H7 (cell line): ENCODE measurements at regions not wholly inside any gene's neighbourhood (a gene's known extent, or its start where the extent isn't known, plus 50 kb on each side); places are given as distances from the start of the nearest gene placed in this dataset.

ENCODE experiments used
- DNase-seq: peaks from one replicate; pipeline ENCODE4 v3.0.0; 2012
- H3K27me3 ChIP-seq: 2 replicates; pipeline ENCODE4 v1.6.0; 2011; ENCODE audit warnings: mild to moderate bottlenecking, low read length; ENCODE audit not compliant: control insufficient read depth, insufficient read depth
- H3K36me3 ChIP-seq: replicated peaks from 2 replicates; pipeline ENCODE4 v1.5.1; 2011; ENCODE audit warnings: low read length; ENCODE audit not compliant: control insufficient read depth, insufficient read depth
- H3K4me3 ChIP-seq: 2 replicates; pipeline ENCODE4 v1.5.1; 2011; ENCODE audit warnings: low read depth, mild to moderate bottlenecking, control low read depth, low read length, moderate library complexity; ENCODE audit not compliant: insufficient read depth

DNA sequence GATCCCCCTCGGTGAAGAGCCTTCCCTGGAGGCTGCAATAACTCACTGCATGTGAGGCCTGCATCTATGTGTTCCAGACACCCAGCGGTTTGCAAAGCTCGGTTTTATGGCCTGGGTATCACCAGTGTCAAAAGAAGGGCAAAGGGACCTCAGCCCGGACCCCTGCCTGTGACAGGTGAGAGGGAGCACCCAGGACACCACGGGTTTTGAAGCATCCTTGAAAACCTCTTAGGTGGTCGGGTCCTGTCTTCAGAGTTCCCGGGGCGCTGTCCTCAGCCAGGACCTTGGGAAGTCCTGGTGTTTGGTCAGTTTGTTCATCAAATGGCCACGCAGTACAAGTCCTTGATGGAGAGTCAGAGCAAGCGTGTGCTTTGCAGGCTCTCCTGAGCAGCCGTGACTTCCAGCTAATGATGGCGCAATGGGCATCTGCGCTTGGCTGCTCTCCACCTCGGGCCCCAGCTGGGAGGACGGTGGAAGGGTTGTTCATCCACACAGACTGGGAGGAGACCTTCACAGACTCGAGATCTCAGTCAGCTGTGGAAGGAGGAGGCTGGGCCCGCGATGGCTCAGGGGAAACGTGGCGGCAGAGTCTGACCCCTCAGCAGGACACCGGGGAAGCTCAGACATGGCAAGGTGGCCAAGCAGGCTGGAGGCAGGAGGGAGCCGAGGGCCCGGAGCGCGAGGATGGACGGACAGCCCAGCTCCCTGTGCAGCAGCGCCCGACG is 113.1 kb upstream of the GPC1 start:
- DNase-seq: peak; percentile 35
- H3K27me3 ChIP-seq: no peaks in the 10 kb centered on the region
- H3K36me3 ChIP-seq: no peaks in the 10 kb centered on the region
- H3K4me3 ChIP-seq: no peak overlapping the region

DNA sequence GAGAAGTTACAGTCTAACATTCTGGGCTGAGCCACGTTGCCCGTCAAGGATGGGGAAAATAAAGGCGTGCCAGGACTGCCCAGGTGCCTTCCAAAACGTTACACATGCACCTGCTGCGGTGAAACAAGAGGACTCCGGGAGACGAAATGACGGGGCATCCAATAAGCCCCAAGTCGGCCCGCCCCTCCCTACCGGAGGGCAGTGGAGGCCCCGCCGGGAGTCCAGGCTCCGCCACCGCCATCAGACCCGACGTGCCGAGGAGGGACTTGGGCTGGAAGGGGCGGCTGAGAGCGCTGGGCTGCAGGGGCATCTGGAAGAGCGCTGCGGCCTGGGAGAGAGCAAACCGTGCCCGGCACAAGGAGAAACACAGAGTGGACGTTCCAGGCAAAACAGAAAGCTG is 112.5 kb upstream of the GPC1 start:
- Histone ChIP-seq H3K36me3 (no peaks in the 10 kb centered on the region), H3K27me3 (no peaks in the 10 kb centered on the region), H3K4me3 (no peak overlapping the region)
- peak; percentile 62 for DNase-seq

DNA sequence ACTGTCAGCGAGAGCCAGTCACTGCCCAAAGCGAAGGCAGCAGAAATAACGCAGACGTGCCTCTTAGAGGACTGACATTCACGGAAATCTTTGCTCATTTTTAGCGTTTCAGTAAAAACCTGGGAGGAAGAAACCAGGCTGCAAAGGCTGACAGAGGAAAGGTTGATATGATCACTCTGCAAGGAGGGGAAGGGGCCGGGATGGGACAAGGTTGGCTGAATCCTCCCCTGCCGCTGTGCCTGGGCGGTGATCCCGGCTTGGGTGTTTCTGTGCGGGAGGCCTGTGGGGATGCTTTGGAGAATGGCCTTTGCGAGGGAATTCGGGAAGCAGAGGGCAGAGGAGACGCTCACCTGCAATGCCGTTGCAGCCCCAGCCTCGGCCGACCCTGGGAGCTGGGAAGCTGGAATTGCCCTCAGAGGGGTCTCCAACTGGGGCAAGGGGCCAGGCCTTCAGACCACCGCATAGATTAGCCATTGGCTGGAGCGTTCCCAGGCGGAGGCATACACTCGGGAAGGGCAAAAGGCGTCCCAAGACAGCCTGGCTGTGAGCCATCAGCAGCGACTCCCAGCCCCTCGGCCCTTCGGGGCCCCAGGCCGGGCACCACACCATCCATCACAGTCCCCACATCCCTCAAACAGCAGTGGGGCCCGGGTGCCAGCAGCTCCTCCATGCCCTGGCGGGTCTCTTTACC is 111.7 kb upstream of the GPC1 start:
- no peaks in the 10 kb centered on the region for H3K27me3 ChIP-seq
- no peaks in the 10 kb centered on the region for H3K36me3 ChIP-seq
- H3K4me3 ChIP-seq: no peak overlapping the region
- peak; percentile 48 for DNase-seq

DNA sequence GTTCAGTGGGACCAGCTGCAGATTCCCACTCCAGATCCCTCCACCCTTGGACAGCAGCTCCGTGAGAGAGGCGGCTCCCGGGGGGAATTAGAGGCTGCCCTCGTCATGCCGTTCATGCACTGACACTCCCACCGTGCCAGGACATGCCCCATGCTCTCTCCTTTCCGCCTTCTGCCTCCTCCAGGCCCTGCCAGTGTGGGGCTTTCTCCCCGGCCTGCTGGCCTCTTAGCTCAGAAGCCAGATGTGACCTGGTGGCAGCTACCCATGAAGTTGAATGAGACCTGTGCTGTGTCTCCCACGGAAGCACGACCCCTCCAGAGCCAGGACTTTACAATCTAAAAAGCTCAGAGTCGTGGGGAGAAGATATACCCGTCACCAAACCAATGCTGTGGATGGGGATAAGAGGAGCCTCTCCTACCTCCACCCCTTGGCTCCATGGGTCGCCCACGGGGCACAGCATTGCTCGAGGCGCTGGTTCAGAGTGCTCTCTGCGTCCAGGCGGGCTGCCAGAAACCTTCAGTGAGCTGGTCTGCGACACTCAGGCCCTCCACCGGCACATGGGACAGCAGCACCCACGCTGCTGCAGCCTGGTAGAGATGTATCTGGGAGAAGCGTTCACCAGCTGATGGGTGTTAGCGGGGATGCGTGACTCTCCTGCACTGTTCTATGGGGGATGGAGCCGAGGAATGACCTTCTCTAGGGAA is 111.0 kb upstream of the GPC1 start:
- peak; percentile 52 for DNase-seq
- Histone ChIP-seq H3K27me3 (no peaks in the 10 kb centered on the region), H3K36me3 (no peaks in the 10 kb centered on the region), H3K4me3 (no peak overlapping the region)

DNA sequence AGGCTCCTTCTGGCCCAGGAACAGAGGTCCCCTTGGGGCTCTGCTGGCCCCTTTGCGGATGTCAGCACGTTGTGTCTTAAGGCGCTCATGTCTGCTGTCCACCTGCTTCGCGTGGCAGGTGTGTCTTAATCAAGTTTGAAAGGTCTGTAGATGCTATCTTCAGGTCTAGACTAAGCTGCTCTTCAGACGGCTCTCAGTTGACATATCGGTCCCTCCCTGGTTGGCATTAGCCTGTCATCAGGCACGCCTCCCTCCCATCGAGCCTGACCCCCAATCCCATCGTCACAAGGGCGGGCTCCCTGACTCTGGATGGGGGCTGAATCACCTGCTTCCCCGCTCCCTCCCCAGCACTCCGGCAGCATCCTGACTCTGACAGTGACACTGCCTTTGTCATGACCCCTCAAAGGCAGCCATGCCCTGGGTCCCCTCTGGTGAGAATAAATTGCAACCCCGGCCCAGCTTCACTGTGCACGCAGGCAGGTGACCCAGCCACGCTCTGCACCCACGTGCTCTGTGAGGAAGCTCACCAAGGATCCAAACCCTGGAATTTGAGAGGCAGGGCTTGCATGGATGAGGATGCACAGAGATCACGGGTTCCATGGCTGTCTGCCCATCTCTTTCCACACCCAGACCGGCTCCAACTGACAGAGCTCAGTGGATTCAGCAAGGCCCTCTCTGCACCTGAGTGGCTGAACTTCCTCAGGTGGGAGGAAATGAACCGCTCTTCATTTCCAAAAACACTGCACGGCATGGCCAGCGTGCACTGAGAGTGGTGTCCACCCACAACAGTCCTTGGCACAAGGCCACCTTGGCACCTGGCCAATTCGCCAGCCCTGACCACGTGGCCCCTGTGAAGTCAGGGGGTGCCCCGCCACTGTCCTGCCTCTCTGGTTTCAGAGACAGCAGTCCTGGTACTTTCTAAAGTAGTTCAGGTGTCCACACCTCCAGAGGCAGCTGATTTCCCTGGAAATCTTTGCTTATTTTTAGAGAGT is 110.2 kb upstream of the GPC1 start:
- H3K4me3 ChIP-seq: no peak overlapping the region
- peak; percentile 41 for DNase-seq
- no peaks in the 10 kb centered on the region for H3K36me3 ChIP-seq
- no peaks in the 10 kb centered on the region for H3K27me3 ChIP-seq

DNA sequence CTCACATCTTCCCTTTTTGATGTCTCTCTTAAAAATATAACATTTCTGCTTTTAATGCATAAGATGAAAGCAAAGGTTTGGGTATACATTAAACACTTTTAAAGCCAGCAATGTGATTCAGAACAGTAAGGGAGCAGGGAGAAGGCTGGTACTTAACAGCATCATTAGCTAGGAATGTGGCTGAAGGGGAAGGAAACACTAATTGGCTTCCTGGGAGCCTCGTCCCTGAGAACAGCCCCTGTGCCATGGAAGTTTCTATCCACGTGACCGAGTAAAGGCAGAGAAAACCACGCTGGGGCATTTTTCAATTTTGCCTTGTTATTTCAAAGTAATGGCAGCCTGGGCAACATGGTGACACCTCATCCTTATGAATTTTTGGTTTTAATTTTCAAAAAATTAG is 109.2 kb upstream of the GPC1 start:
- H3K27me3 ChIP-seq: no peaks in the 10 kb centered on the region
- no peaks in the 10 kb centered on the region for H3K36me3 ChIP-seq
- H3K4me3 ChIP-seq: no peak overlapping the region
- peak; percentile 34 for DNase-seq

DNA sequence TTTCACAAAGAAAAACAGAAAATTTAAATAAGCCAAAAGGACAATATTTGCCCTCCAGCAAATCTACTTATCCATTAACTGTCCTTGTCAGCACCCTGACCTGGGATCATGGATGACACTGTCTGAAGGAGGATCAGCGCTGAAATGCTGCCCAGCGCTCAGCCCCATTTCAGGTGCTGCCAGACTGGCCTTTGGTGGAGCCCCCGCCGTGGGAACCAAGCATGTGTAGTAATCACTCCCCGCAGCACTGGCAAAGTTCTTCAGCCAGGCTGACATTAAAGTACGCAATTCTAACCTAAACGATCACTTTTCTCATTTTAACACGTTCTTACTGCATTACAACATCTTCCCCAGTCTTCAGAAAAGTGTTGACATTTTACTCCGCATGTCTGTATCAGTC is 108.6 kb upstream of the GPC1 start:
- H3K4me3 ChIP-seq: no peak overlapping the region
- DNase-seq: peak; percentile 20
- no peaks in the 10 kb centered on the region for H3K27me3 ChIP-seq
- no peaks in the 10 kb centered on the region for H3K36me3 ChIP-seq

DNA sequence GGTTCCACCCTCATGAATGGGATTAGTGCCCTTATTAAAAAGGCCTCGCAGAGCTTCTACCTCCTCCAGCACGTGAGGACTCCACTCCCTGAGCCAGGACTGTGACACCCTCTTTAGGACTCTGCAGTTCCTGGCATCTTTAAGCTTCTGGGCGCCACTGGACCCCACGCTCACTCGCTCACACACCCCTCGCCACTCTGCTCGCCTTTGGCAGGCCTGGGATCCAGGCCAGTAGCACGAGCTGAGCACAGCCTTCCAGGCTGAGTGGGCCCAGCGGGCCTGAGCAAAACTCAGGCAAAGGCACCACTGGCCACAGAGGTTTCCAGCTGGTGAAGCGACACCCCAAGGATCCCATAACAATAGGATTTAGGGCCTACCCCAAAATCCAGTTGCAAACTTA is 107.9 kb upstream of the GPC1 start:
- Histone ChIP-seq H3K27me3 (no peaks in the 10 kb centered on the region), H3K4me3 (no peak overlapping the region), H3K36me3 (no peaks in the 10 kb centered on the region)
- DNase-seq: no peak

DNA sequence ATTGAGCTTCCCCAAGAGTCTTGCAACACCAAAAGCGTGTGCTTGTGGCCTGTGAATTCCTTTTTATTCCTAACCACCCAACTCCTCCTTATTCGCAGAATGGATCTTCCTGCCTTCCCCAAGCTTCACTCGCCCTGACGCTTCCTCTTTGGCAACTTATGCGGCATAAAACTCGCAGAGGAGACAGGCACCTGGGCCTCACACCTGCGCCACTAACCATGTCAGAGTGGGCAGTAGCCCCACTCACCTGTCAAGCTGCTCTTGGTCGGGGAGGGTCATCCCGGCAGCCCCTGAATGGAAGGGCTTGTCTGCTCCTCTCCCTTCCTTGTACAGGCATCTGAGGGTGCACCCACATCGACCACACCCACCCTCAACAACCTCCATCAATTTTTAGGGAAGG is 106.9 kb upstream of the GPC1 start:
- DNase-seq: no peak
- Histone ChIP-seq H3K4me3 (no peak overlapping the region), H3K36me3 (no peaks in the 10 kb centered on the region), H3K27me3 (no peaks in the 10 kb centered on the region)

DNA sequence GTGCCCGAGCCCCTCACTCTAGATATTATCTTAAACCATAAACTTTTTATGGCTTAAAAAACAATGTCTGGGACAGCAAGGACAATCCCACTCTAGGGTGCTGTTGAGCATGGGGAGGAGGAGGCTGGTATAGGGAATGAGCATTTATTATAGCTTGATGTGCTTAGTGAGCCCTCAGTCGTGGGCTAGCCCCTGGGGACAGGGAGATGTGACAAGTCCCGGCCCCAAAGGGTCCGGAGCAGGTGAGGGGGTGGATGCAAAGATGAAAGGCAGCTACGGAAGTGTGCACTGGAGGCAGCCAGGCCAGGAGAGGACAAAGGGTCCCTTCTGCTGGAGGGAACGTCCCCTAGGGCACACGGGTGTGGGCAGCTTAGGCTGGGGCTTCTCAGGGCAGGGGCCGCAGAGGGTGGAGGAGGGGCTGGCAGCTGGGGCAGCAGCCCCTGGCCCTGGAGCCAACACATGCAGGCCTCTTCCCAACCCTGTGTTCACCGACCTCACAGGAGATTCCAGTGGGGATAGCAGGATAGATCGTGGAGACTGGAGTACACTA is 106.3 kb upstream of the GPC1 start:
- H3K4me3 ChIP-seq: no peak overlapping the region
- no peak for DNase-seq

DNA sequence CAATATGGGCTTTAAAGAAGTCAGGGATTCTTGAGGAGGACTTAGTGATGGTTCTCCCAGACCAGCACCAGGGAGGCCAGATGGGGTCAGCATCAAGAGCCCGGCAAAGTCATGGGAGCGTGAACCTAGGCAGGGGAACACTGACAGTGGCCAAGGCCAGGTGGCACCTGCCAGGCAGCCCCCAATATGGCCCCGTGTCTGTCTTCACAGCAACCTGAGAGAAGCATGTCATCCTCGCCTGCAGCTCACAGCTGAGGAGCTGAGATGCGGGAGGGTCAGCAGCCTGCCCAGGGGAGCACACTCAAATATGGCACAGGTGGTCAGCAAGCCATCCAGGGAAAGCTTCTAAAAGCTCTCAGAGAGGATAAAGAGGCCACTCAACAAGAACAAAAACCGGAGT is 105.7 kb upstream of the GPC1 start:
- Histone ChIP-seq H3K27me3 (no peaks in the 10 kb centered on the region), H3K36me3 (no peaks in the 10 kb centered on the region), H3K4me3 (no peak overlapping the region)
- no peak for DNase-seq

More for the DNA sequence above, 106.3 kb upstream of the GPC1 start:
- H3K27me3 ChIP-seq: no peaks in the 10 kb centered on the region
- no peaks in the 10 kb centered on the region for H3K36me3 ChIP-seq

DNA sequence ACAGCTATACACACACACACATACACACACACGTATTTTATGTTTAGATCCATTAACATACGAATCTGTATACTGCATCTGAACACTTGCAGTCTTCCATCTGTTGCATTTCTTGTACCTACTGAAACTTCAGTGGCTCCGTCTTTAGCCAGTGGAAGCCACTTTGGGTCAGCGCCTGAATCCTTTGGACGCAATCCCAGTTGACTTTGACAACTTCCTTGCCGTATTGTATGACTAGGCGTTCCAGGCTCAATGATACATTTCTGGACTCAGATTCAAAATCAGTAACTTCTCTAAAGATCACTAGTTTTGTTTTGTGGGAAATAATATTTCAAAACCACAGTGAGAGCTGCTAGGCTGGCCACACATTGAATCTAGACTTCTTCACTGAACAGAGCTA is 101.5 kb upstream of the GPC1 start:
- H3K27me3 ChIP-seq: no peaks in the 10 kb centered on the region
- DNase-seq: no peak
- H3K36me3 ChIP-seq: no peaks in the 10 kb centered on the region
- no peak overlapping the region for H3K4me3 ChIP-seq

DNA sequence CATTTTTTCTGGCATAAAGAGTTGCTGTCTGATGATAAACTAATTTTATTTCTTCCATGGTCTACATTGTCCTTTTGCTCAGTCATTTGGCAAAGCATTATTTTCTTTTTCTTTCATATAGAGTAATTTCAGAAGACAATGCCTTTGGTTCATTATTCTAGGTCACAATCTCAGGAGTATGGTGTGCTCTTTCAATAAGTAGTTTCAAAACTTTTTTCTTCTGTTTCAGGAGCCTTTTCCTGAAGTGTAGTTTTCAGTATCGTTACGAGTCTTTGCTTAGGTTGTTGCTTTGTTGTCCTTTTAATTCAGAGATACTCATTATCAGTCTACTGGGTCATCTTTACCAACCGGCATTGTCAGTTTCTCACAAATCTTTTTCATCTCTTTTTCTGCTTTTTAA is 100.4 kb upstream of the GPC1 start:
- no peaks in the 10 kb centered on the region for H3K27me3 ChIP-seq
- DNase-seq: no peak
- no peak overlapping the region for H3K4me3 ChIP-seq

DNA sequence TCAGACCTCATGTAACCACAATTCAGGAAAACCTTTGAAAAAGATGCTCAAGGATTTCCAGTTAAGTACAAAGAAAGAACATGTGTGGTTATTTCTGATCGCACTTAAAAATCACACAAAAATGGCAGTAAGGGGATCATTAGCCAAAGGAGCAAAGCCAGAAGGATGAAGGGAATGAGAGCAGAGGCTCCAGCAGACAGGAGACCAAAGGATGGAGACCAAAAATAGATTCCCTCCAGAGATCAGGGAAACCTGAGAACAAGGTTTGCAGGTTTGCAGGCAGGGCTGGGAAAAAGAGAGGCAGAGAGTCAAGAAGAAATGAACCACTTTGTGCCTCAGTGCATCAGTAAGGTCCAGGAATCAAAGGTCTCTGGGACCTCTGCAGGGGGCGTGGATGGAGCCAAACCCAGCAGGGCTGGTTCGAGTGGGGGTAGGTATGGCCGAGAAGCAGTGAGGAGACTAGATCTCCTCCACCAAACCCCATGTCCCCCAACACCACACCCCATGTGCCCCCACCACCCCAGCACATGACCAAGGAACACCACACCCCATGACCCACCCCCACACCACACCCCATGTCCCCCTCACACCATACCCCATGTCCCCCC is 98.5 kb upstream of the GPC1 start:
- Histone ChIP-seq H3K36me3 (no peaks in the 10 kb centered on the region), H3K4me3 (no peak overlapping the region), H3K27me3 (no peaks in the 10 kb centered on the region)
- DNase-seq: peak; percentile 14

More for the DNA sequence above, 100.4 kb upstream of the GPC1 start:
- H3K36me3 ChIP-seq: no peaks in the 10 kb centered on the region
